ENCODE measurements at regions not wholly inside any gene's neighbourhood (a gene's known extent, or its start where the extent isn't known, plus 50 kb on each side); places are given as distances from the start of the nearest gene placed in this dataset.

- no peaks in the 10 kb centered on the region for H3K9me3 ChIP-seq (ENCODE audit: control insufficient read depth, low read depth, low read length)
- FAIRE-seq (no peak), DNase-seq (ENCODE audit: low read depth, low spot score) (no peak)
- no peaks in the 10 kb centered on the region for H3K36me3 ChIP-seq (ENCODE audit: control insufficient read depth in 2 of 2, extremely low read depth in 1 of 2, insufficient read depth in 2 of 2, low read length in 2 of 2)
- H3K9ac ChIP-seq (ENCODE audit: control insufficient read depth, extremely low read depth, insufficient read depth, low read length): no peak overlapping the region
- H3K9me1 ChIP-seq (ENCODE audit: control insufficient read depth, extremely low read depth, insufficient read depth, low read length): no peaks in the 10 kb centered on the region
- no peak overlapping the region for H3K27ac ChIP-seq (ENCODE audit: control insufficient read depth, insufficient read depth, low read length)
- no peak overlapping the region for H2AFZ ChIP-seq (ENCODE audit: control insufficient read depth, low read length)
- H3K4me2 ChIP-seq (ENCODE audit: control insufficient read depth, extremely low read depth, insufficient read depth, low read depth, low read length): no peak overlapping the region
- TF ChIP-seq EZH2 (IDR thresholded peaks at IDR 0.05; ENCODE audit: low read length): no peak
- TF ChIP-seq CTCF (optimal IDR thresholded peaks at IDR 0.05 in 1 of 3, IDR thresholded peaks at IDR 0.05 in 1 of 3, conservative IDR thresholded peaks at IDR 0.05 in 1 of 3; ENCODE audit: extremely low read depth in 1 of 3, insufficient read depth in 2 of 3, low read length in 3 of 3): no peak
- H3K4me1 ChIP-seq (ENCODE audit: control insufficient read depth, extremely low read depth, insufficient read depth, low read length): no peaks in the 10 kb centered on the region
- no peaks in the 10 kb centered on the region for H3K79me2 ChIP-seq (ENCODE audit: control insufficient read depth, insufficient read depth, low read length)
- H3K4me3 ChIP-seq (ENCODE audit: control insufficient read depth in 2 of 3, extremely low read depth in 1 of 3, insufficient read depth in 2 of 3, low read depth in 1 of 3, low read length in 3 of 3): no peak overlapping the region
- dilution Hi-C loops (cut with MboI; ENCODE audit: extremely low pct_ligation_motif_present, low sequenced_read_pairs): no loop called here
- H4K20me1 ChIP-seq (ENCODE audit: control insufficient read depth, extremely low read depth, insufficient read depth, low read length): no peaks in the 10 kb centered on the region
- H3K27me3 ChIP-seq (ENCODE audit: control insufficient read depth, extremely low read depth, insufficient read depth, low read length): no peaks in the 10 kb centered on the region
Measured at GRCh38 chr5:72723581-72723980, 92.9 kb upstream of the TNPO1 start.

GRCh38 chr5:72722792-72723452 lies 93.5 kb upstream of the TNPO1 start:
- no peaks in the 10 kb centered on the region for H3K4me1 ChIP-seq (ENCODE audit: control insufficient read depth, extremely low read depth, insufficient read depth, low read length)
- DNase-seq (ENCODE audit: low read depth, low spot score) (no peak), FAIRE-seq (no peak)
- H3K36me3 ChIP-seq (ENCODE audit: control insufficient read depth in 2 of 2, extremely low read depth in 1 of 2, insufficient read depth in 2 of 2, low read length in 2 of 2): no peaks in the 10 kb centered on the region
- no peaks in the 10 kb centered on the region for H4K20me1 ChIP-seq (ENCODE audit: control insufficient read depth, extremely low read depth, insufficient read depth, low read length)
- no peak overlapping the region for H2AFZ ChIP-seq (ENCODE audit: control insufficient read depth, low read length)
- no peak overlapping the region for H3K4me3 ChIP-seq (ENCODE audit: control insufficient read depth in 2 of 3, extremely low read depth in 1 of 3, insufficient read depth in 2 of 3, low read depth in 1 of 3, low read length in 3 of 3)
- H3K9me3 ChIP-seq (ENCODE audit: control insufficient read depth, low read depth, low read length): no peaks in the 10 kb centered on the region
- H3K9me1 ChIP-seq (ENCODE audit: control insufficient read depth, extremely low read depth, insufficient read depth, low read length): no peaks in the 10 kb centered on the region
- H3K4me2 ChIP-seq (ENCODE audit: control insufficient read depth, extremely low read depth, insufficient read depth, low read depth, low read length): no peak overlapping the region
- H3K27ac ChIP-seq (ENCODE audit: control insufficient read depth, insufficient read depth, low read length): no peak overlapping the region
- no peaks in the 10 kb centered on the region for H3K79me2 ChIP-seq (ENCODE audit: control insufficient read depth, insufficient read depth, low read length)
- dilution Hi-C loops (cut with MboI; ENCODE audit: extremely low pct_ligation_motif_present, low sequenced_read_pairs): no loop called here
- H3K9ac ChIP-seq (ENCODE audit: control insufficient read depth, extremely low read depth, insufficient read depth, low read length): no peak overlapping the region
- H3K27me3 ChIP-seq (ENCODE audit: control insufficient read depth, extremely low read depth, insufficient read depth, low read length): no peaks in the 10 kb centered on the region
- no peak for TF ChIP-seq CTCF (optimal IDR thresholded peaks at IDR 0.05 in 1 of 3, IDR thresholded peaks at IDR 0.05 in 1 of 3, conservative IDR thresholded peaks at IDR 0.05 in 1 of 3; ENCODE audit: extremely low read depth in 1 of 3, insufficient read depth in 2 of 3, low read length in 3 of 3)
- no peak for TF ChIP-seq EZH2 (IDR thresholded peaks at IDR 0.05; ENCODE audit: low read length)
